ENCODE measurements at regions not wholly inside any gene's neighbourhood (a gene's known extent, or its start where the extent isn't known, plus 50 kb on each side); places are given as distances from the start of the nearest gene placed in this dataset.

GRCh38 chr1:232376632-232377493, 253.1 kb downstream of the SIPA1L2 start:
- no peak for TF ChIP-seq NUFIP1 (IDR thresholded peaks at IDR 0.05; ENCODE audit: partially characterized antibody)
- no peak for TF ChIP-seq RNF2 (IDR thresholded peaks at IDR 0.05)
- TF ChIP-seq MAX (CRISPR knock-in tag; IDR thresholded peaks at IDR 0.05) = no peak
- no peak for TF ChIP-seq DNMT1 (IDR thresholded peaks at IDR 0.05)
- no peak for TF ChIP-seq ZBED1 (IDR thresholded peaks at IDR 0.05)
- TF ChIP-seq CEBPB (tag; IDR thresholded peaks at IDR 0.05) = no peak
- TF ChIP-seq UBTF (IDR thresholded peaks at IDR 0.05; ENCODE audit: borderline replicate concordance in 1 of 2, low read depth in 2 of 2, low read length in 2 of 2) = no peak
- no peak for TF ChIP-seq KLF6 (CRISPR knock-in tag; IDR thresholded peaks at IDR 0.05; ENCODE audit: borderline replicate concordance)
- TF ChIP-seq ZNF589 (CRISPR knock-in tag; IDR thresholded peaks at IDR 0.05; ENCODE audit: low read depth) = no peak
- TF ChIP-seq SNAPC5 (CRISPR knock-in tag; IDR thresholded peaks at IDR 0.05) = no peak
- no peak for TF ChIP-seq BHLHE40 (IDR thresholded peaks at IDR 0.05; ENCODE audit: low read length)
- no peak for TF ChIP-seq PTBP1 (IDR thresholded peaks at IDR 0.05; ENCODE audit: low read depth, low read length)
- TF ChIP-seq NRF1 (conservative IDR thresholded peaks at IDR 0.05 in 1 of 2, IDR thresholded peaks at IDR 0.05 in 1 of 2) = no peak
- no peak for TF ChIP-seq TAL1 (IDR thresholded peaks at IDR 0.05)

Measured in K562 (cell line).